ENCODE measurements at regions not wholly inside any gene's neighbourhood (a gene's known extent, or its start where the extent isn't known, plus 50 kb on each side); places are given as distances from the start of the nearest gene placed in this dataset.
"Not testable (repeated sequence)": the region's sequence is repeated elsewhere in the genome, so short reads cannot be mapped to it uniquely, and the experiment has no call there.

- no peak for DNase-seq
Measured at GRCh38 chr4:146072376-146072775, 103.1 kb upstream of the LSM6 start.

- no peak for DNase-seq
Measured at GRCh38 chr4:146071390-146071789, 104.1 kb upstream of the LSM6 start.

- DNase-seq: no peak
Measured at GRCh38 chr4:146063143-146063542, 112.4 kb upstream of the LSM6 start.

GRCh38 chr4:146062340-146062739 lies 113.2 kb upstream of the LSM6 start:
- DNase-seq: no peak

GRCh38 chr4:146061610-146062334 lies 113.7 kb upstream of the LSM6 start:
- DNase-seq: no peak

- DNase-seq: peak; percentile 10
Measured at GRCh38 chr4:146059865-146060264, 115.7 kb upstream of the LSM6 start.

- no peak for DNase-seq
Measured at GRCh38 chr4:146059151-146059550, 116.4 kb upstream of the LSM6 start.

GRCh38 chr4:146058531-146058930 lies 117.0 kb upstream of the LSM6 start:
- no peak for DNase-seq

GRCh38 chr4:146054676-146055075 lies 116.1 kb upstream of the ZNF827 start:
- no peak for DNase-seq

GRCh38 chr4:146053891-146054290 lies 115.3 kb upstream of the ZNF827 start:
- DNase-seq: no peak

- DNase-seq: no peak
Measured at GRCh38 chr4:146051728-146052391, 113.2 kb upstream of the ZNF827 start.

- DNase-seq: no peak
Measured at GRCh38 chr4:146051223-146051622, 112.6 kb upstream of the ZNF827 start.

- DNase-seq: no peak
Measured at GRCh38 chr4:146049802-146050201, 111.2 kb upstream of the ZNF827 start.

- not testable (repeated sequence) for DNase-seq
Measured at GRCh38 chr4:146047768-146048167, 109.1 kb upstream of the ZNF827 start.

- no peak for DNase-seq
Measured at GRCh38 chr4:146041139-146042004, 102.7 kb upstream of the ZNF827 start.

- no peak for DNase-seq
Measured at GRCh38 chr4:146040623-146041022, 102.0 kb upstream of the ZNF827 start.

- DNase-seq: no peak
Measured at GRCh38 chr4:146033149-146033548, 94.5 kb upstream of the ZNF827 start.

GRCh38 chr4:146032234-146032860 lies 93.7 kb upstream of the ZNF827 start:
- no peak for DNase-seq

GRCh38 chr4:146029939-146030710 lies 91.5 kb upstream of the ZNF827 start:
- no peak for DNase-seq

- no peak for DNase-seq
Measured at GRCh38 chr4:146029147-146029546, 90.5 kb upstream of the ZNF827 start.

GRCh38 chr4:146027761-146028160 lies 89.1 kb upstream of the ZNF827 start:
- no peak for DNase-seq

GRCh38 chr4:146023334-146023967 lies 84.8 kb upstream of the ZNF827 start:
- no peak for DNase-seq

Data from CD4-positive, alpha-beta T cell treated with Interleukin-21 for 1 hour (primary cell).